ENCODE measurements at regions not wholly inside any gene's neighbourhood (a gene's known extent, or its start where the extent isn't known, plus 50 kb on each side); places are given as distances from the start of the nearest gene placed in this dataset.
A peak's percentile ranks its signal among the peaks of the same experiment; 100 is the strongest.
"Not testable (repeated sequence)": the region's sequence is repeated elsewhere in the genome, so short reads cannot be mapped to it uniquely, and the experiment has no call there.

DNA sequence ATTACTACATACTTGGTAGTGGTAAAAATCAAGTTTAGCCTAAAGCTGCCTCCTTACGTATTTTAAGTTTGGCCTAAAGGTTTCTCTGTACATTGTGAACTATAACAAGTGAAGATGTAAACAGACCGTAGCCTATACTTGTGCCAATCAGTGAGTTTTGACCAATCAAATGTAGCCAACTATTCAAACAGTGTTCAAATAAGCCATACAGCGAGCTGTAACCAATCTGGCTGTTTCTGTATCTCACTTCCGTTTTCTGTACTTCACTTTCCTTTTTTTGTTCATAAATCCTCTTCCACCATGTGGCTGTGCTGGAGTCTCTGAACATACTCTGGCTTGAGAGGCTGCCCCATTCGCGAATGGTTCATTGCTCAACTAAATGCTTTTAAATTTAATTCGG, 2504.6 kb downstream of the PCDH9 start:
- DNase-seq = no peak

DNA sequence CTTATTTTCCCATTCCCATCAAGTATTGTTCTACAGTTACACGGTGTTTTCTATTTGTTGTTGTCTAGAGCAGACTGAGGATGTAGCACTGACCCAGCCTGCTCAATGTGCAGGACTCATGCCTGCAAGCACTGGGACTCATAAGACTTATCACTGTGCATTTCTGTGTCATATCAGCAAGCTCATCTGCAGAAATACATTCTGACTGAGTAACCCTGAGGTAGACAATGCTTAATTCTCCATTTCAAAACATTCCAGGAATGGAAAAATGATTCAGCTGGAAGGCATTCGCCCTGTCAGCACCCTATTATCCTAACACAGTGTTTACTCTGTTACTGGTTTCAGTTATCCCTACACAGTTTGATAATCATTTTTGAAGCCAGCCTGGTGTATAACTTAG, 2506.4 kb downstream of the PCDH9 start:
- DNase-seq = no peak

DNA sequence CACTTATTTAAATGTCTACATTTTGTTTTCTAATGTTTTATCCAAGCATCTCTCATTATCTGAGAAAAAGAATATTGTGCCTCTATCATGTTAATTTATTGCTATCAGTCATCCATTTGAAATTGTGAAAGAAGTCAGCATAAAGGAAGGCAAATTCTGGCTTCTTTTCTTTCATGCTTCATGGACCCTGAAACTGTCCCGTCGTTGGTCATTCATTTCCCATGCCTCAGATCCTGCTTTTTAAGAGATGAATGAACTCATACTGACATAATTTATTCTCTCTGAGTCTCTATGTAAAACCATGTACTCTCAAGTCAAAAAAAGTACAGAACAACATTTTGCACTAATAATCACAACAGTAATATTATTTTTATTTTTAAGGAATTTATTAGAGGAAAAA, 2512.0 kb downstream of the PCDH9 start:
- DNase-seq = no peak

DNA sequence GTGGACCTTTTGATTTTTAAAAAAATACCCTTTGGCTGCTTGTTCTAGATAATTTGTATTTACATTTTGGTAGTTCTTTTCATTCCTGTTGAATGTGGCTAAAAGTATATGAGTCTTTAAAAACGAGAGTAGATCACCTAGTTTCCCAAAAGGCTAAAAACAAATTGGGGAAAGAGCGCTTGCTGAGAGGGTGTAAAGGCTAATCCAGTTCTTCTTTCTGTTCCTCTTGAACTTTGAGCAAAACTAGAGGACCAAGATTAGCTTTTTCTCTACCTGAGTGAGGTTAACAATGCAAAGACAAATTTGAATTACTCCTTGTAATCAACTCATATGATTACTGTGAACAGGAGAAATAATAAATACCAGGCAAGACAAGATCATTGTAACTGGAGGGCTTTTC, 2513.2 kb downstream of the PCDH9 start:
- DNase-seq = no peak

DNA sequence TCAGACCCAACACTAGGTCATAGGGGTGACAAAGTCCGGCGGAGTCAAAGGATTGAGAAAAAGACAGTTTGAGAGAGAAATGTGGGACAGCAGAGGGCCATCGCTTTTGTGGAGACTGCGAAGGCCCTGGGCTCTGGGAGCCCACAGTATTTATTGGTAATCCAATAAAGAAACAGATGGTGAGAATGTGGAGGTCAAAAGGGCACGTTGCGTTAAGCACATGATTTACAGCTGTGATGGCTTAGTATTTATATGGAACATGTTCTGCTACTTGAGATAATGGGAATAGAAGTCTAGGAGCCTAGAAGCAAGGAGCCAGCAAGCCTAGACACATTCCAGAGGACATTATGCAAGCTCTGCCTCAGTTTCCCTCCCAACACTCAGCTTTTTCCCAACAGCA, 2521.1 kb downstream of the PCDH9 start:
- DNase-seq = no peak

DNA sequence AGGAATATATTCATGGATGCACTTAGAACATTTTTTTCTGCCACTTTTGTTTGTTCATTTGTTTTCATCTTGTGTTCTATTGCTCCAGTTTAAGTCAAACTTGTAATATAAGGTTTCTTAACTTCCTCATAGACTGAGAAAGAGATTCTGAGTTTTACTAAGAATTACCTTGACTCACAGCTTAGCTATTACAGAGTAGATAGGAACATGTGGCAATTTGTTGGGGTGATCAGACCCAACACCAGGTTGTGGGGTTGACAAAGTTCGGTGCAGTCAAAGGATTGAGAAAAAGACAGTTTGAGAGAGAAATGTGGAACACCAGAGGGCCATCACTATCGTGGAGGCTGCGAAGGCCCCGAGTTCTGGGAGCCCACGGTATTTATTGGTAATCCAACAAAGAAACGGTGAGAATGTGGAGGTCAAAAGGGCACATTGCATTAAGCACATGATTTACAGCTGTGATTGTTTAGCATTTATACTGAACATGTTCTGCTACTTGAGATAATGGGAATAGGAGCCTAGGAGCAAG, 2526.0 kb downstream of the PCDH9 start:
- DNase-seq = no peak

DNA sequence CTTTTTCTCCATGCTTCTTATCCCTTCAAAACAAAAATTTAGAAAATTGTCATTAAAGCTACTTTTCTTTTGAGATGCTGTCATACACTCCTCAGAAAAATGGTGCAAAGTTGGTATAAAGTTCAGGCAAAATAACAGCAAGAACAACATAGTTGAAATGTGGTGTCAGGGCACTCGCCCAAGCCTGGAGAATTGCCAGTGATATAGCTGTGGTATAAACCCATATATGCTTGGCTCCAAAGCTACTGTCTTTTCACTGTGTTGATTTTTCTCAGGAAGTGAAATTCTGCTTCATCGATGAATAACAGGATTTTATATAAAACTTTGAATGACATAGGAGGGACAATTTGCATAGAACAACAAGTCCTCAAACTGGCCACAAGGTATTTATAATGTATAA, 2532.9 kb downstream of the PCDH9 start:
- DNase-seq = no peak

DNA sequence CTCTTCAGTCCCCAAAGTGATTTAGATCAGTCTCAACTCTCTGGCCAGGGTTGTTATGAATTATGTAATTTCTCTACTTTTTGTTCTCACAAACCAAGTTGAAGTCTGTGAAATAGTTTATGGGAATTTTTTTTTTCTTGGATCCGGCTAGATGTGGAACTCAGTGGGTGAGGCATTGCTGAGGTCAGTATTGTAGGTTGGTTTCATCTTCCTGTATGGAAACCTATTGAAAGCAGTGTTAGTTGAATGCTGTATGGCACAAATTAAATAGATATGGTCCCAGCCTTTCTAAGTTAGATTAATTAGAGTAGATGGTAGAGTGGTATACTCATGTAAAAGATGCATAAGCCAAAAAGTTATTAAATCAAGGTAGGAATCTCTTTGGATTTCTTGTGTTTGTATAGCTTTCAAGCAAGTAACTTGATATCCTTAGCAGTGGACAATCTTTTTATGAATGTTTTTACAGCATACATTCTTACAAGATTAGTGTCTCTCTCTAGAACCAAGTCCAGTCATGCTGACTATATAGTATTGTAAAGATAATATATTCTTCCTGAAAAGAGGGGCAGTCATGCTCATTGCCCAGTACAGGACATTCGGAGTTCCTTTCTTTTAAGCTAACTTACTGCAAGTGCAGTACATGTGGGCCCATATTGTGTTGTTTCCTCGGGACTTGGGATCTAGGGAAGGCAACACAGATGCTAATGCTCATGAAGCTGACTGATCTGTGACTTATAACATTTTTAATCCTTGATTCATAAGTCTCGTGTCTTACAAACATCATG, 2541.1 kb downstream of the PCDH9 start:
- DNase-seq = no peak

DNA sequence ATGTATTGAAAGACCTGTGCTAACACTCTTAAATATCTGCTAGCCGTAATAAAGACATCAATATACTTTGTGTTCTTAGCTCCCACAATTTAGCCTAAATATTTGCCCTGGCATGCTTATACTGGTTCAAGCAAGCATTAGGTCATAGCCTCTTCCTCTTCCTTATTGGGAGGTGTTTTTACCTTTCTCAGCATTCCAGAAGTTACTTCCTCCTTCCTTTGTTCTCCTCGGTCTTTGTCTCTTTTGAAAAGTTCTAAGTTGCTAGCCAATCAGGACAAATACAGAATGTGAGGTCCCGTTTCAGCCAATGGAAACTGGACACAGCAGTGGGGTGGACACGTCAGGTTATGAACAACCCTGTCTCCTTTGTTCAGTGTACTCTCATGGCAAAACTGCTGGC, 2543.6 kb downstream of the PCDH9 start:
- not testable (repeated sequence) for DNase-seq

DNA sequence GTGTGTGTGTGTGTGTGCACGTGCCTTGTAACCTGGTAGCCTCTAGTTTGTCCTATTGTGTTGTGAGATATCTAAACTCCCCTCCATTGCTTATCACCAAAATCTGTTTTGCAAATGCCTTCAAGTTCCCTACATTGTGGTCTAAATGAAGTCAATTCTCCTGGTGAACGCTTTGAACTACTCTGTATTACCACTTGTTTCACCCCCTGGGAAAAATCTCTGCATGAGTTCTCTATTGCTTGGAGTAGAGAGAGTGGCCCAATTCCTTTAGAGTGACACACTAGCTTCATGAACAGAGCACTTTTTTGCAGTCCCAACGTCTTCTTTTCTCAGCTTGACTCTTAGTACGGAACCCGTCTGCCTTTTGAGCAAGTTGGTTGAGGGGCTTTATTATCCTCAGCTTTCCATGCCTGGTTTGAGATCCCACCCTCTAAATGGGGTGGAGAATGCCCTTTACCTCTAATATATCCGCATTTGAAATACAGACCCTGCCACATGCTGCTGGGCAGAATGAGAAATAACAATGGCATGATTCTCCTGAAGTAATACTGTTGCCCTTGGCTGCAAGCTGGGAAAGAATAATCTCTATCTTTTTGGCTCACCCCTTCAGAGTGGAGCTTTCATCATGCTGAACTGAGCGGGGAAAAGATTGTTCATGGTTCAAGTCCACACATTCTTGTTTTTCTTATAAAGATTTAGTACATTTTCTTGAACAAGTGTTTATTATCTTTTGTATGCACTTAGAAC, 2545.3 kb downstream of the PCDH9 start:
- no peak for DNase-seq

DNA sequence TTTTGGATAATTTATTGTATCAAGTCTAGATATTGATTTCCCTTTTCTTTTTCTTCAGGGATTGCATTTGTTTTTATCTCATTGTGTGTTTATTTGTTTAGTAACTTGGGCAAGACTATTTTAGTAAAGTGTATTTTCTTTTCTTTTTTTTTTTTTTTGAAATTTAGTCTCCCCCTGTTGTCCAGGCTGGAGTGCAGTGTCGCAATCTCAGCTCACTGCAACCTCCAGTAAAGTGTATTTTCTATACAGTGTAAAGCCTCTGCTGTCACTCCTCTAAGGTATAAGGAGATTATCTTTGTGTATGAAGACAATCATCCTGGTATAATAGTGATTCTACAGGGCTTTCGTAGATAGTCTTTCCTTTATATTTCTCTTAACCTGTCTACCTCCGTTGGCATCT, 2546.0 kb downstream of the PCDH9 start:
- no peak for DNase-seq

DNA sequence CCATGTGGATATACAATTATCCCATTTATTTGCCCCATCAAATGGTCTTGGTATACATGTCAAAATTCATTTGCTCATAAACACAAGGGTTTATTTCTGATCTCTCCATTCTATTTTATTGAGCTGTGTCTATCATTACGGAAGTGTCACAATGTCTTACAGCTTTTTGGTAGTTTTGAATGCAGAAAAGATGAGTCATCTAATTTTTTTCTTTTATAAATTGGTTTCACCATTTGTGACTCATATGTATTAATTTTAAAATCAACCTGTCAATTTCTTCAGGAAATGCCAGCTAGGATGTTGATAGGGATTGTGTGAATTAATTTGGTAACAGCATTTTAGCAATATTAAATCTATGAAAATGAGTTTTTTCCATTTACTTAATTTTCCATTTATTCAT, 2549.4 kb downstream of the PCDH9 start:
- DNase-seq = no peak

DNA sequence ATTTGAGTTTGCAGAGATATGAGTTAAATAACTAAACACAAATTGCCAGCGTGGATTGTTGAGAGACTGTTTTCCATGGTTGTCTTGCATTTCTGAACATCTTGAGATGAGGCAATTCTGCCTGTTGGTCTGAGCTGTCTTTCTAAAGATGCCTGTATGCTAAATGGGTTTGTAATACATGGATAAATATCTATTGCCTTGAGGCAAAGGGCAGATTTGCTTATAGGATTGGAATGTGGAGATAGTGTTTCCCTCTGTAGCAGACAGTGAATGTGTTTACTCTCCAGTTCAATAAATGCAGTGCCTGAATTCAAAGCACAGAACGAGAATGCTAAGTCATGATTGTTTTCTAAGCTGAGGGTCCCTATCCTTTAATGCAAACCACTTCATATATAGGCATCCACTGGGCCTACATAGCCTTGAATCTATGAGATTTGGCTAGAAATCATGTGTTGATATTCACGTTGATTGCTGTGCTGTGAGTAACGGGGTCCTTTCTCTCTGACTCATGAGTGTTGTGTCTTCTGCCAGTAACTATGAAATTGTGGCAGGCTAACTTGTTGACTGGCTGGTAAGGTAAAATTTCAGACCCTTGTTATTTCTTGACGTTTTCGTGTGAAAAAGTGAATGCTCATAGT, 2554.8 kb downstream of the PCDH9 start:
- peak; percentile 8 for DNase-seq

DNA sequence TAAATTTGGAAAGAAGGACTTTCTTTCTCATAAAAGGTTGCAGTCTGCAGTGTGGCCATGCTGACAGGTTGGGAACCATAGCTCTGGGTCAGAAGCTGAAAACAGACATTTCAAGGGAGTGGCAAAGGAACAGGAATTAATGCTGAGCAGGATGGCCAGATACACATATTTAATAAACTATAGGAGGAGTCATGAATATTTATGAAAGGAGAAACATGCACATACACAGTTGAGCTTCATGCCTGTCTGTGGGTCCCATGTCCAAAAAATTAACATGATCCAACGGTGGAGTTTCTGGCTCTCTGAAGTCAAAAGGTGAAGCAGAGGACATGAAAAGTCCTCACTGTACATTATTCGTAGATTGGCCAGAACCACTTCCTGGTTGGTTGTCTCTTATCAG, 2556.0 kb downstream of the PCDH9 start:
- no peak for DNase-seq

DNA sequence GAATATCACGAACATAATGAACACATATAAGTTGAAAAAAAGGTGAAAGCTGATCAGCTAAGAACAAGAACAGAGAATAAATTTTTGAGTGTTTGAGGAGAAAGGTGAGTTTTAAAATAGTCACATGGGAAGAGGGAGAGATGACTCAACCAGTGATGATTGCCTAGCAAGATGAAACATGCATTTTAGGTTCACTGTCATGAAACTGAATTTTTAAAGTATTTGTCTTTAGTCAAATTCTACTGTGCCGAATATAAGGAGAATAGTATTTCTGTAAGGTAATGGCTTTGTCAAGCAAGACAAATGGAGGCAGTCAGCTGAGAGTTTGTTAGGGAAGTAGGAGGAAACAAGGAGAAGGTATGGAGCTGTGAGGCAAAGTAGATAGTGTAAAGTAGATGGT, 2557.4 kb downstream of the PCDH9 start:
- no peak for DNase-seq

DNA sequence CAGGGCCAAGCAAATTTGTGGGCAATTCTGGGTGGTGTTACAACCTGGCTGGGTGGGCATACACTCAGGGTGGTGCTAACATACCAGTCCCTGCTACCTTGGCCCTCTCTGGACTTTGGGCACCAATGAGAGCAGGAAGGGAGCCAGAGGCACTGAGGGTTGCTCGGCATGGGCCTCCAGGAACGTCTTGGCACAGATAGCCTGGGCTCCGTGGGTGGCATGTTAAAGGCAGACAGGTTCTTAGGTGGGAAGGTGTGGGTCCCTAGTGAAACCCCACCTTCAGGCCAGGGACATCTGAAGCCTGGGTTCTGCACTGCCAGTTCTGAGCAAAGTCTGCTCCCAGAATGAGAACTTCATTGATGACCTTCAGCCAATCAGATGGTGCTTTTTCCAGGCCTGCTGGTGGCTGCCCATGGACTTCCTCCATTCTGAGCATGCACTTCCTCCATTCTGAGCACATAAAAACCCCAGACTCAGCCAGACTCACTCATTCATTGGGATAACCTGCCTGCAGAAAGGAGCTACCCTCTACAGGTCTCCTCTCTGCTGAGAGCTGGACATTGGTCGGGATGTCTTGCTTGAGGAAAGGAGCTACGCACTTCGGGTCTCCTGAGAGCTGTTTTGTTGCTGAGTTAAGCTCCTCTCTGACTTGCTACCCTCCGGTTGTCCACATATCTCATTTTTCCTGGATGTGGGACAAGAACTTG, 2567.1 kb downstream of the PCDH9 start:
- no peak for DNase-seq

DNA sequence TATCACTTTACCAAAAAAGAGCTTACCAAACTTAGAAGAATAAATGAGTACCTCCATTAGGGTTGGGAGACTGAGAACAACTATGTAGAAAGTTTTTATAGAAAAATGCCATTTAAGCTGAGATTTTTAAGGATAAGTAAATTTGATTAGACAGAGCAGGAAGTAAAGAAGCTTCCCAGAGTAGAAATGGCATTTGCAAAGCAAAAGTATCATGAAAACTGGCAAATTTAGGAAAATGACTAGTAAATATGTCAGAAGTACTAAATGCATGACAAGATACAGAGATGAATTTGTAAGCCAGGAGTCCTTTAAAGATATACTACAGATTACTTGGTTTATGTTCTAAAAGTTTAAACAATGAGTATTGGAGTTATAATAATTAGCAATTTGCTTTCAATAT, 2581.8 kb downstream of the PCDH9 start:
- DNase-seq = no peak

DNA sequence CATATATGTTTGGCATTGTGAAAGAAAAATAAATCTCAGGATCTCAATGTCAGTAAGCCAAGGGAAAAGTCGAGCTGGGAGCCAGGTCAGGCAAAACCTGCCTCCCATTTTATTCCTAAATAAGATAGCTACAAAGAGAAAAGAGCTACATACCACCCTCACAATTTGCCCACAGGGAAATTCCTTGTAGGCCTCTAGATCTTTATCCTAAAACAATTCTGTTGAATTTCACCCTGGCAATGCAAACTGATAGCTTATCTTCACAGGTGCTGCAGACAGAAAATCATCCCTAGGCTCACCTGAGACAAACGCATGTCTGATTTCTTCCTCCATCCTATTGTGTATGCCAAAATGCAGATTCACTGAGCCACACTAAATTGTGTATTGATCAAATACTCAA, 2587.1 kb downstream of the PCDH9 start:
- DNase-seq = no peak

DNA sequence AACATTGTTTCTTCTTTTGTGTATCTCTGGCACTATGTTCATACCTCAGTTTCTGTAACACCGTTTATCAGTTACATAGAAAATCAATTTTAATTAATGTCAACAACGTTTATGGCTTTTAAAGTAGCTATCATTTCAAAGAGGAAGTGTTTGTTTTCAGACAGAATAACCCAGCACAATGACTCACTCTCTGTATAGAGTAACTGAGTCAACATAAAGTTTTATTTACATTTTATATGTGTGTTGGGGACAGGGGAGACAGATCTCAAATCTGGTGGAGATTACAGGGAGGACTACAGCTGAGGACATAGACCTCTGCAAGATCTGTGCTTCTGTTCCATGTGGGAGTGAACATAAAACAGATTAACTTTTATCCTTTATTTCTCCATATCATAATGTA, 2590.1 kb downstream of the PCDH9 start:
- no peak for DNase-seq

DNA sequence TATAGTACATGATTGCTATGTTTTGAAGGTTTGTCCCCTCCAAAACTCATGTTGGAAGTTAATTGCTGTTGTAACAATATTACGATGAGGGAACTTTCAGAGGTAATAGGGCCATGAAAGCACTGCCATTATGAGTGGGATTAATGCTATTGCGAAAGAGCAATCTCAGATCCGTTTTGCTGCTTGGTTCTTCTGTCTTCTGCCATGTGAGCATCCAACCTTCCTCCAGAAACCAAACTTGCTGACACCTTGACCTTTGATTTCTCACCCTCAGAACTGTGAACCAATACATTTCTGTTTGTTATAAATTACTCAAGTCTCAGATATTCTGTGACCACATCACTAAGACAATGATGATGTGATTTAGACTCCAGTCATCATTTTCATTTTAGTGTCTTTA, 2590.9 kb downstream of the PCDH9 start:
- DNase-seq = no peak

DNA sequence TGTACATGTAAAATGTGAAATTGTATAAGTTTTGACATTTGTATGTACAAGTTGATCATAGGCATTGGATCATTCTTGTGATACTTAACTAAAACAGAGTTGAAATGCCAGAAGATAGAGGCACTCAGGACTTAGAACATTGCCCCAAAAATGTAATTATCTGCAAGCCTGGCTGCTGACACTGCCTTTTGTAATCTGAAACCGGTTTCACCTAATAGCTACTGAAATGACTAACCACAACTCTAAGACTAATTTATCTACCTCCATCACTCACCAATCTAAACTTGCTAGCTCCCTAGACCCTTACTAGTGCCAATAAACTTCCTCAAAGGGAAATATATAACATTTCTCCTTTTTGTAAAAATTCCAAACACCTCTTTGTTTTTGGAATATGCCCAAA, 2596.2 kb downstream of the PCDH9 start:
- DNase-seq = no peak

DNA sequence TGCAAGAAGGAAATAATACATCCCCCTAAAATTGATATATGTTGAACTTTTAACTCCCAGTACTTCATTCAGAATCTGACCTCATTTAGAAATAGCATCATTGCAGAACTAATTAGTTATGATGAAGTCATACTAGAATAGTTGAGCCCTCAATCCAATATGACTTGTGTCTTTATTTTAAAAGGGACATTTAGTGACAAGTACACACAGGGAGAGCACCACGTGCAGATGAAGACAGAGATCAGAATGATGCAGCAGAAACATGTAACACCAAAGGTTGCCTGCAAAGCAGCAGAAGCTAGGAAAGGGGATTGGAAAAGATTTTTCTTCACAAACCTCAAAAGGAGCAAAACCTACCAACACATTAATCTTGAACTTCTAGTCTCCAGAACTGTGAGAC, 2602.5 kb downstream of the PCDH9 start:
- DNase-seq = no peak

DNA sequence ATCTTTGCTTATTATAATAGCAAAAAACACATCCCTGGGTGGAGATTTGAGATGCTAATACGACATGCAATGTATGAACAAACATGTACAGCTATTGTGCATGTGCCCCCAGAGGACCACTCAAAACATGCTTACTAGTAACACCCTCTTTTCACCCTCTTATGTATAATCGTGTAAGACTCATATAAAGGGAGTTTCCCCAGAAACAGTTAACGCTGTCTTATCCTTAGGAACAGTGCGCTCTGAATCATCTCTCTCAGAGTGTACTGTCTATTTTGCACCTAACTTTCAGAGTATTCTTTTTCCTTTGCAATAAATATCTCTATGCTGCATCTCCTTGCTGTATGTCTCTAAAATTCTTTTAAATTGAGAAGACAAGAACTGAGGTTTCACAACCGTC, 2604.0 kb downstream of the PCDH9 start:
- no peak for DNase-seq

Measured in 8988T (cell line).